GM10248 (cell line): ENCODE measurements at regions not wholly inside any gene's neighbourhood (a gene's known extent, or its start where the extent isn't known, plus 50 kb on each side); places are given as distances from the start of the nearest gene placed in this dataset.
"Not testable (repeated sequence)": the region's sequence is repeated elsewhere in the genome, so short reads cannot be mapped to it uniquely, and the experiment has no call there.

ENCODE experiments used
- CTCF ChIA-PET: fragments of 300-600 bp; sonication (Branson Sonifier 250); formaldehyde crosslinking; extraction: SDS; loops from one replicate; lab custom pipeline; 2021; ENCODE audit warnings: antibody characterized with exemption; lab: Yijun Ruan, JAX
- POLR2A ChIA-PET: fragments of 350-650 bp; sonication (Branson Sonifier 250); formaldehyde crosslinking; extraction: SDS; loops from one replicate; lab custom pipeline; 2020; ENCODE audit warnings: antibody characterized with exemption; lab: Yijun Ruan, JAX
- DNase-seq: peaks from one replicate; pipeline ENCODE4 v3.0.0; 2012; ENCODE audit errors: extremely low spot score
- CTCF ChIP-seq: IDR thresholded peaks from 2 replicates; pipeline ENCODE4 v1.5.1; 2012; ENCODE audit warnings: mild to moderate bottlenecking, low read depth; ENCODE audit errors: extremely low read depth, missing control alignments, control extremely low read depth

DNA sequence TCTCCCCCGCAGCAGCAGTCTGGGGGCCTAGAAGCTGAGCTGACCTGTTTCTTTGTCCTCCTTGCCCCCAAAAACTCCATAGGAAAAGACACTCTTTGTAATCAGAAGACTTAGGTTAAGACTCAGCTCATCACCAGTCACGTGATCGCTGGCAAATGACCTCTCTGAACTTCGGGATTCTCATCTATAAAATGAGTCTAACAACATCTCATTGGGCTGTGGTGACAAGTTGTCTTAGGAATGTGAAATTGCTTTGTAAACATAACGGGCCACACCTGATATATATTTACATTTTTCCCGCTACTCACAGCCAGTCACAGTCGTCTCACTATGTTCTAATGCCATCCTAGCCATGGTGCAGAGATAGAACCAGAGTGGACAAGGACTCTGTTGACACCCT, 86.0 kb upstream of the LHX1 start:
- TF ChIP-seq CTCF: no peak
- POLR2A ChIA-PET: no interaction called here
- CTCF ChIA-PET: no interaction called here
- DNase-seq: no peak

GRCh38 chr17:36852478-36852877, 84.8 kb upstream of the LHX1 start:
- CTCF ChIA-PET, DNase-seq, POLR2A ChIA-PET: not testable (repeated sequence)

GRCh38 chr17:36854982-36855381, 82.3 kb upstream of the LHX1 start:
- POLR2A ChIA-PET: no interaction called here
- CTCF ChIA-PET: interaction anchor here (1.1 to 1.5 kb wide), 2 partner anchors 9 to 11 kb away, joined by 3 to 5 read pairs; no protein-coding TSS in a partner anchor
- DNase-seq: no peak
- no peak for TF ChIP-seq CTCF

DNA sequence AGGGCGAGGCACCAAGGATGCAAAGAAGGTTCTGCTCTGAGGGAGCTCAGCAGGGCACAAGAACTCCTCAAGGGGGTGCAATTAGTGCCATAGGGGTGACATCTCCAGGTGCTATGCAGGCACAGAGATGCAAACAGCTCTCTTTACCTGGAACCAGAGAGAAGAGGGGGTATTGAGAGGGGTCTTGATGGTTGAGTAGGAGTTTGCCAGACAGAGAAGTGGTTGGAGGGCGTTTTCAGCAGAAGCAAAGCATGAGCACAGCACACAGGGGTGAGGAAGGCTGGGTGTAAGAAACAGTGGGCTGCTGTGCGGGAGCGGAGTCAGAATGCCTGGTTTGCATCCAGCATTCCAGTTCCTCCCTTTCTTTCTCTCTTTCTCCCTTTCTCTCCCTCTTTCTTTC, 81.8 kb upstream of the LHX1 start:
- no peak for TF ChIP-seq CTCF
- CTCF ChIA-PET: interaction anchor here (1.1 to 1.5 kb wide), 2 partner anchors 8 to 11 kb away, joined by 3 to 5 read pairs; no protein-coding TSS in a partner anchor
- POLR2A ChIA-PET: no interaction called here
- no peak for DNase-seq

- POLR2A ChIA-PET: no interaction called here
Observed at GRCh38 chr17:36856222-36856621, 81.1 kb upstream of the LHX1 start.

DNA sequence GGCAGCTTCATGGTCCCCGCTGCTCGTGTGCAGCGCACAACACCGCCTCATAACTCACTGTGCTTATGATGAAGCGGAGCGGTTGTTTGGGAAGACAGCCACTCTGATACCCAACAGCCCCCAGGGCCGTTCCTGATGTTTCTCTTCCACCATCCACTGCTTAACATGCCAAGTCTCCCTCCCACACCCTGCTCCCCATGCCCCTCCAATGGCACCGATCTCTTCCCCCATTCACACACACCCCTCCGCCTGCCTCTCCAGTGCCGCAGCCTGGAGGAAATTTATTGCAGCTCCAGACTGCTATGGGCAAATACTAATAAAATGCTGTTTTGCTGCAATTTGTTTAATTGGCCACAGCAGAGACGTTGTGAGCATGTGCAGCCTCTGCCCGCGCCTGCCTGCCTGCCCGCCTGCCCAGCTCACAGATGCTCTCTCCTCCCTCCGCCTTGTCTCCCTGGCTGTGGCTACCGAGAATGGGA, 80.3 kb upstream of the LHX1 start:
- CTCF ChIA-PET: no interaction called here
- POLR2A ChIA-PET: no interaction called here
- TF ChIP-seq CTCF: no peak
- no peak for DNase-seq

More at GRCh38 chr17:36856222-36856621, 81.1 kb upstream of the LHX1 start:
- CTCF ChIA-PET: no interaction called here
- no peak for DNase-seq
- no peak for TF ChIP-seq CTCF

GRCh38 chr17:36857698-36858097, 79.6 kb upstream of the LHX1 start:
- DNase-seq: no peak
- ChIA-PET POLR2A (no interaction called here), CTCF (no interaction called here)
- TF ChIP-seq CTCF: no peak
